NAMALWA (cell line): ENCODE measurements at regions not wholly inside any gene's neighbourhood (a gene's known extent, or its start where the extent isn't known, plus 50 kb on each side); places are given as distances from the start of the nearest gene placed in this dataset.

ENCODE experiments used
- DNase-seq: peaks from one replicate; pipeline ENCODE4 v3.0.0-alpha.2; 2015; ENCODE audit warnings: low spot score

GRCh38 chrX:120692319-120692718 is 62.5 kb upstream of the C1GALT1C1 start:
- no peak for DNase-seq

GRCh38 chrX:120690941-120691340 is 61.1 kb upstream of the C1GALT1C1 start:
- no peak for DNase-seq

GRCh38 chrX:120690344-120690743 is 60.5 kb upstream of the C1GALT1C1 start:
- no peak for DNase-seq

- DNase-seq: no peak
Measured at GRCh38 chrX:120680090-120680489, 50.2 kb upstream of the C1GALT1C1 start.
